T-helper 2 cell treated with Interferon-gamma antibody and Interleukin-4, amounts not matched to agents 5 μg/mL and 100 μg/mL, for 36 hours (primary cell): ENCODE measurements at regions not wholly inside any gene's neighbourhood (a gene's known extent, or its start where the extent isn't known, plus 50 kb on each side); places are given as distances from the start of the nearest gene placed in this dataset.

Experiments used
- DNase-seq: peaks from one replicate; pipeline ENCODE4 v3.0.0; 2021; ENCODE audit warnings: low spot score
- H3K27ac Mint-ChIP-seq: one replicate; pipeline ENCODE4 v1.8.0; 2021; ENCODE audit warnings: mild to moderate bottlenecking, mixed read lengths
- H3K27me3 Mint-ChIP-seq: one replicate; pipeline ENCODE4 v1.8.0; 2021; ENCODE audit warnings: low read depth, mixed read lengths
- H3K36me3 Mint-ChIP-seq: one replicate; pipeline ENCODE4 v1.8.0; 2021; ENCODE audit warnings: low read depth, mixed read lengths
- H3K4me1 Mint-ChIP-seq: one replicate; pipeline ENCODE4 v1.8.0; 2021; ENCODE audit warnings: low read depth, mixed read lengths
- H3K4me3 Mint-ChIP-seq: one replicate; pipeline ENCODE4 v1.8.0; 2022; ENCODE audit warnings: mild to moderate bottlenecking, moderate library complexity, mixed read lengths
- H3K9me3 Mint-ChIP-seq: one replicate; pipeline ENCODE4 v1.8.0; 2021; ENCODE audit warnings: mixed read lengths

GRCh38 chrX:38879631-38880220 lies 78.5 kb downstream of the MID1IP1 start:
- H3K9me3 Mint-ChIP-seq = no peaks in the 10 kb centered on the region
- peak overlapping the region; percentile 8 for H3K27ac Mint-ChIP-seq

GRCh38 chrX:38880296-38880854 lies 79.1 kb downstream of the MID1IP1 start:
- Mint-ChIP-seq H3K4me3 (peak overlapping the region; percentile 24), H3K9me3 (no peaks in the 10 kb centered on the region), H3K27me3 (no peaks in the 10 kb centered on the region), H3K36me3 (no peaks in the 10 kb centered on the region), H3K27ac (no peak overlapping the region), H3K4me1 (peaks cover 17% of the 10 kb centered on the region)
- no peak for DNase-seq

More at GRCh38 chrX:38879631-38880220, 78.5 kb downstream of the MID1IP1 start:
- Mint-ChIP-seq H3K4me1 (peaks cover 17% of the 10 kb centered on the region), H3K4me3 (peak overlapping the region; percentile 48), H3K36me3 (no peaks in the 10 kb centered on the region), H3K27me3 (no peaks in the 10 kb centered on the region)
- DNase-seq = no peak

- no peak for DNase-seq
- no peak overlapping the region for H3K4me3 Mint-ChIP-seq
- no peaks in the 10 kb centered on the region for H3K27me3 Mint-ChIP-seq
- no peaks in the 10 kb centered on the region for H3K36me3 Mint-ChIP-seq
- H3K4me1 Mint-ChIP-seq = peaks cover 17% of the 10 kb centered on the region
- H3K9me3 Mint-ChIP-seq = no peaks in the 10 kb centered on the region
- H3K27ac Mint-ChIP-seq = no peak overlapping the region
These were observed 79.8 kb downstream of the MID1IP1 start for GRCh38 chrX:38881066-38881465.

- no peaks in the 10 kb centered on the region for H3K27me3 Mint-ChIP-seq
These were observed 80.5 kb downstream of the MID1IP1 start for GRCh38 chrX:38881727-38882126.

GRCh38 chrX:38882894-38883626 lies 81.8 kb downstream of the MID1IP1 start:
- Mint-ChIP-seq H3K9me3 (no peaks in the 10 kb centered on the region), H3K4me3 (no peak overlapping the region), H3K27me3 (no peaks in the 10 kb centered on the region), H3K36me3 (no peaks in the 10 kb centered on the region), H3K4me1 (peaks cover 17% of the 10 kb centered on the region), H3K27ac (no peak overlapping the region)
- DNase-seq = no peak

More at GRCh38 chrX:38881727-38882126, 80.5 kb downstream of the MID1IP1 start:
- DNase-seq = no peak
- Mint-ChIP-seq H3K27ac (no peak overlapping the region), H3K9me3 (no peaks in the 10 kb centered on the region), H3K4me1 (peaks cover 17% of the 10 kb centered on the region), H3K36me3 (no peaks in the 10 kb centered on the region), H3K4me3 (no peak overlapping the region)

- no peaks in the 10 kb centered on the region for H3K9me3 Mint-ChIP-seq
- H3K27me3 Mint-ChIP-seq = no peaks in the 10 kb centered on the region
- H3K36me3 Mint-ChIP-seq = no peaks in the 10 kb centered on the region
- H3K4me1 Mint-ChIP-seq = no peaks in the 10 kb centered on the region
- DNase-seq = no peak
- no peak overlapping the region for H3K4me3 Mint-ChIP-seq
- H3K27ac Mint-ChIP-seq = no peak overlapping the region
These were observed 84.9 kb downstream of the MID1IP1 start for GRCh38 chrX:38886112-38886511.

- Mint-ChIP-seq H3K27me3 (no peaks in the 10 kb centered on the region), H3K4me1 (peaks cover 8% of the 10 kb centered on the region), H3K4me3 (no peak overlapping the region), H3K9me3 (no peaks in the 10 kb centered on the region), H3K27ac (no peak overlapping the region), H3K36me3 (no peaks in the 10 kb centered on the region)
- no peak for DNase-seq
These were observed 86.0 kb downstream of the MID1IP1 start for GRCh38 chrX:38887222-38887621.

GRCh38 chrX:38890326-38890725 lies 89.1 kb downstream of the MID1IP1 start:
- H3K27ac Mint-ChIP-seq = no peak overlapping the region
- no peaks in the 10 kb centered on the region for H3K9me3 Mint-ChIP-seq
- no peaks in the 10 kb centered on the region for H3K27me3 Mint-ChIP-seq
- no peaks in the 10 kb centered on the region for H3K36me3 Mint-ChIP-seq
- no peak overlapping the region for H3K4me3 Mint-ChIP-seq
- no peak for DNase-seq
- peaks cover 11% of the 10 kb centered on the region for H3K4me1 Mint-ChIP-seq

GRCh38 chrX:38890963-38891362 lies 89.7 kb downstream of the MID1IP1 start:
- Mint-ChIP-seq H3K36me3 (no peaks in the 10 kb centered on the region), H3K27ac (no peak overlapping the region)

GRCh38 chrX:38891641-38892413 lies 90.6 kb downstream of the MID1IP1 start:
- no peaks in the 10 kb centered on the region for H3K9me3 Mint-ChIP-seq
- peak; percentile 12 for DNase-seq
- H3K4me1 Mint-ChIP-seq = peaks cover 11% of the 10 kb centered on the region
- H3K36me3 Mint-ChIP-seq = no peaks in the 10 kb centered on the region
- H3K4me3 Mint-ChIP-seq = peak overlapping the region; percentile 33
- H3K27me3 Mint-ChIP-seq = no peaks in the 10 kb centered on the region
- peak overlapping the region; percentile 73 for H3K27ac Mint-ChIP-seq

More at GRCh38 chrX:38890963-38891362, 89.7 kb downstream of the MID1IP1 start:
- DNase-seq = no peak
- Mint-ChIP-seq H3K4me3 (no peak overlapping the region), H3K4me1 (peaks cover 11% of the 10 kb centered on the region), H3K9me3 (no peaks in the 10 kb centered on the region), H3K27me3 (no peaks in the 10 kb centered on the region)

- H3K9me3 Mint-ChIP-seq = no peaks in the 10 kb centered on the region
- no peak overlapping the region for H3K4me3 Mint-ChIP-seq
- H3K36me3 Mint-ChIP-seq = no peaks in the 10 kb centered on the region
- no peak for DNase-seq
- H3K4me1 Mint-ChIP-seq = peaks cover 11% of the 10 kb centered on the region
- H3K27me3 Mint-ChIP-seq = no peaks in the 10 kb centered on the region
- no peak overlapping the region for H3K27ac Mint-ChIP-seq
These were observed 92.2 kb downstream of the MID1IP1 start for GRCh38 chrX:38893441-38893840.

- H3K27me3 Mint-ChIP-seq = no peaks in the 10 kb centered on the region
These were observed 94.5 kb downstream of the MID1IP1 start for GRCh38 chrX:38895775-38896174.

GRCh38 chrX:38896724-38897298 lies 95.6 kb downstream of the MID1IP1 start:
- H3K4me3 Mint-ChIP-seq = no peak overlapping the region
- H3K27ac Mint-ChIP-seq = no peak overlapping the region
- no peaks in the 10 kb centered on the region for H3K9me3 Mint-ChIP-seq
- no peak for DNase-seq
- peaks cover 12% of the 10 kb centered on the region for H3K4me1 Mint-ChIP-seq
- no peaks in the 10 kb centered on the region for H3K36me3 Mint-ChIP-seq
- H3K27me3 Mint-ChIP-seq = no peaks in the 10 kb centered on the region

More at GRCh38 chrX:38895775-38896174, 94.5 kb downstream of the MID1IP1 start:
- Mint-ChIP-seq H3K4me1 (peaks cover 15% of the 10 kb centered on the region), H3K27ac (no peak overlapping the region), H3K36me3 (no peaks in the 10 kb centered on the region), H3K4me3 (no peak overlapping the region), H3K9me3 (no peaks in the 10 kb centered on the region)
- DNase-seq = no peak
